ENCODE measurements at regions not wholly inside any gene's neighbourhood (a gene's known extent, or its start where the extent isn't known, plus 50 kb on each side); places are given as distances from the start of the nearest gene placed in this dataset.

GRCh38 chr5:136749016-136749415, 383.7 kb upstream of the TRPC7 start:
- TF ChIP-seq, protein P1, sequence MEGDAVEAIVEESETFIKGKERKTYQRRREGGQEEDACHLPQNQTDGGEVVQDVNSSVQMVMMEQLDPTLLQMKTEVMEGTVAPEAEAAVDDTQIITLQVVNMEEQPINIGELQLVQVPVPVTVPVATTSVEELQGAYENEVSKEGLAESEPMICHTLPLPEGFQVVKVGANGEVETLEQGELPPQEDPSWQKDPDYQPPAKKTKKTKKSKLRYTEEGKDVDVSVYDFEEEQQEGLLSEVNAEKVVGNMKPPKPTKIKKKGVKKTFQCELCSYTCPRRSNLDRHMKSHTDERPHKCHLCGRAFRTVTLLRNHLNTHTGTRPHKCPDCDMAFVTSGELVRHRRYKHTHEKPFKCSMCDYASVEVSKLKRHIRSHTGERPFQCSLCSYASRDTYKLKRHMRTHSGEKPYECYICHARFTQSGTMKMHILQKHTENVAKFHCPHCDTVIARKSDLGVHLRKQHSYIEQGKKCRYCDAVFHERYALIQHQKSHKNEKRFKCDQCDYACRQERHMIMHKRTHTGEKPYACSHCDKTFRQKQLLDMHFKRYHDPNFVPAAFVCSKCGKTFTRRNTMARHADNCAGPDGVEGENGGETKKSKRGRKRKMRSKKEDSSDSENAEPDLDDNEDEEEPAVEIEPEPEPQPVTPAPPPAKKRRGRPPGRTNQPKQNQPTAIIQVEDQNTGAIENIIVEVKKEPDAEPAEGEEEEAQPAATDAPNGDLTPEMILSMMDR (IDR thresholded peaks at IDR 0.05) = no peak
- TF ChIP-seq ZFX (IDR thresholded peaks at IDR 0.05; ENCODE audit: borderline replicate concordance) = no peak

Data from 22Rv1 (cell line).